Mesothelial cell of epicardium (in vitro differentiated cells): ENCODE measurements at regions not wholly inside any gene's neighbourhood (a gene's known extent, or its start where the extent isn't known, plus 50 kb on each side); places are given as distances from the start of the nearest gene placed in this dataset.
A peak's percentile ranks its signal among the peaks of the same experiment; 100 is the strongest.

ENCODE experiments used
- DNase-seq, 2 experiments: peaks; one replicate each; pipeline ENCODE4 v3.0.0; 2021; ENCODE audit warnings: low spot score in 2 of 2; ENCODE audit not compliant: unreplicated experiment in 2 of 2
- H3K27ac Mint-ChIP-seq: 2 replicates; pipeline ENCODE4 v1.8.0; 2021; ENCODE audit warnings: mixed read lengths
- H3K27me3 Mint-ChIP-seq: 2 replicates; pipeline ENCODE4 v1.8.0; 2021; ENCODE audit warnings: low read depth, mixed read lengths
- H3K36me3 Mint-ChIP-seq: 2 replicates; pipeline ENCODE4 v1.8.0; 2021; ENCODE audit warnings: mixed read lengths
- H3K4me1 Mint-ChIP-seq: 2 replicates; pipeline ENCODE4 v1.8.0; 2021; ENCODE audit warnings: mixed read lengths
- H3K4me3 Mint-ChIP-seq: 2 replicates; pipeline ENCODE4 v1.8.0; 2021; ENCODE audit warnings: mild to moderate bottlenecking, moderate library complexity, mixed read lengths
- H3K9me3 Mint-ChIP-seq: 2 replicates; pipeline ENCODE4 v1.8.0; 2021; ENCODE audit warnings: mixed read lengths
- TF ChIP-seq, protein P1 (sequence below): fragments of 200-600 bp; sonication (generic); IDR thresholded peaks from one replicate; pipeline ENCODE4 v1.5.0; 2021; ENCODE audit warnings: antibody characterized with exemption; ENCODE audit not compliant: unreplicated experiment

DNA sequence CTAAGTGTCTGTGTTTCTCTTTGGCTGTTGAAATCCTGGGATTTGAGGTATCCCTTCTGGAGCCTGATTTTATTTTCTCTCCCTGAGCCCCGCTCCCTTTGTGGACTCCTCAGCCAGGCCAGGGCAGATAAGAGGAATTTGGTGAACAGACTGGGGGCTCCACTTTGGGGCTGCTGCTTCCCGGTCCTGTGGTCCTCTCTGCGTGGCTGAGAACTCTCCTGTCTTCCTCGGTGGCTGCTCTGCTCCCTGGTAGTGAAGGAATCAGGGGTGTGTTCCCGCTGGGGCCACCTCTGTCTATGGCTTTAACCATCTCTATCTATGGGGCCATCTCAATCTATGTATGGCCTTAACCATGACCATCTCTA is 71.7 kb upstream of the SH3PXD2B start:
- TF ChIP-seq, protein P1, sequence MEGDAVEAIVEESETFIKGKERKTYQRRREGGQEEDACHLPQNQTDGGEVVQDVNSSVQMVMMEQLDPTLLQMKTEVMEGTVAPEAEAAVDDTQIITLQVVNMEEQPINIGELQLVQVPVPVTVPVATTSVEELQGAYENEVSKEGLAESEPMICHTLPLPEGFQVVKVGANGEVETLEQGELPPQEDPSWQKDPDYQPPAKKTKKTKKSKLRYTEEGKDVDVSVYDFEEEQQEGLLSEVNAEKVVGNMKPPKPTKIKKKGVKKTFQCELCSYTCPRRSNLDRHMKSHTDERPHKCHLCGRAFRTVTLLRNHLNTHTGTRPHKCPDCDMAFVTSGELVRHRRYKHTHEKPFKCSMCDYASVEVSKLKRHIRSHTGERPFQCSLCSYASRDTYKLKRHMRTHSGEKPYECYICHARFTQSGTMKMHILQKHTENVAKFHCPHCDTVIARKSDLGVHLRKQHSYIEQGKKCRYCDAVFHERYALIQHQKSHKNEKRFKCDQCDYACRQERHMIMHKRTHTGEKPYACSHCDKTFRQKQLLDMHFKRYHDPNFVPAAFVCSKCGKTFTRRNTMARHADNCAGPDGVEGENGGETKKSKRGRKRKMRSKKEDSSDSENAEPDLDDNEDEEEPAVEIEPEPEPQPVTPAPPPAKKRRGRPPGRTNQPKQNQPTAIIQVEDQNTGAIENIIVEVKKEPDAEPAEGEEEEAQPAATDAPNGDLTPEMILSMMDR, result no peak
- H3K4me3 Mint-ChIP-seq, result no peak overlapping the region
- H3K27ac Mint-ChIP-seq, result no peak overlapping the region
- DNase-seq, result peak in 1 of 2 experiments; percentile 9
- H3K27me3 Mint-ChIP-seq, result peaks cover 15% of the 10 kb centered on the region
- H3K36me3 Mint-ChIP-seq, result no peaks in the 10 kb centered on the region
- peaks cover 20% of the 10 kb centered on the region for H3K9me3 Mint-ChIP-seq
- peaks cover 1% of the 10 kb centered on the region for H3K4me1 Mint-ChIP-seq

DNA sequence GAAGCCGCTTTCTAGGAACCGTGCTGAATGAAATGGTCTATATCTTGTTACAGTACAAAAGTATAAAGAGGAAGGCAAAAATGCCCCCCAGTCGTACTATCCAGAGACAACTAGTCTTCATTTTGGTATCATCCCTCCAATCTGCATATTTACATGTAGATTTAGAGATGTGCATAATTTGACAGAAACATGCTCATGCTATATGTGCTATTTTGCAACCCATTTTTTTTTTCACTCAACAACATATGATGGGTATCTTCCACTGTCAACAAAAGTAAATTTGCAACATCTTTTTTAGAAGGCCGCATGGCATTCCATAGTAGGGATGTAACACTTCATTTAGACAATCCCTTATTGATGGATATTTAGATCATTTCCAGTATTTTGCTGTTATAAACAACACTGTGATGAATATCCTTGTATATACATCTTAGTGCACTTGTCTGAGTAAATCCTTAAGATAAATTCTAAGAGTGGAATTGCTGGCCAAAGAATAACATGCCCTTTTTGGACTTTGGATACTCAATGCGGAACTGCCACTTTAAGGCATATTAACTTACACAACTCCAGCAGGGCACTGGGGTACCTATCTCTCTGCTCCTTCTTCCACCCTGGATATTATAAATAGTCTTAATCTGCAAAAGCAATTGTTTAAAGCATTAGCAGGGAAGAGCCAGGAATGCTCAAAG is 71.1 kb upstream of the SH3PXD2B start:
- H3K4me1 Mint-ChIP-seq, result no peaks in the 10 kb centered on the region
- no peak for DNase-seq
- no peak overlapping the region for H3K27ac Mint-ChIP-seq
- H3K4me3 Mint-ChIP-seq, result no peak overlapping the region
- H3K36me3 Mint-ChIP-seq, result no peaks in the 10 kb centered on the region
- H3K27me3 Mint-ChIP-seq, result peaks cover 15% of the 10 kb centered on the region
- peaks cover 26% of the 10 kb centered on the region for H3K9me3 Mint-ChIP-seq
- TF ChIP-seq, protein P1, result no peak

DNA sequence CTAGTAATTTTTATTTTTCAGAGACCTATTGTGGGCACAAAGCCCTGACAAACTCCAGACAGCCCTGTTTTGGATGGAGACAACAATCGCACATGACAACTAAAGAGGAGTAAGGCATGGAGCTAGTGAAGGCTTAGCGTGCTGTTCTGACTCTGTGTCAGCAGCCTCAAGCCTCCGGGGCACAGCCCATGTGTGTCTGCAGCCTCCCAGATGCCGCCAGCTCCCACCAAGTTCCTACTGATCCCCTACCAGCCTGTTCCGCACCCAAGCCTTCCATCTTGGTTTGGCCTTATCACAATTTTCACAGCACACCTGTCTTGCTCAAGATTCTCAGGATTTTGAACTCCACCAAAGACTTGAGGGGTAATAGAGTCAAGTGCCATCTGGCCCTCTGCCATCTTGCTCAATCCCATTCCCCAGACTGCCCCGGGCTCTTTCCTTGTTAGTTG is 70.3 kb upstream of the SH3PXD2B start:
- no peaks in the 10 kb centered on the region for H3K4me1 Mint-ChIP-seq
- no peak overlapping the region for H3K4me3 Mint-ChIP-seq
- H3K36me3 Mint-ChIP-seq, result no peaks in the 10 kb centered on the region
- H3K27me3 Mint-ChIP-seq, result peaks cover 15% of the 10 kb centered on the region
- peaks cover 32% of the 10 kb centered on the region for H3K9me3 Mint-ChIP-seq
- peak in 1 of 2 experiments; percentile 25 for DNase-seq
- H3K27ac Mint-ChIP-seq, result no peak overlapping the region
- TF ChIP-seq, protein P1, result no peak

DNA sequence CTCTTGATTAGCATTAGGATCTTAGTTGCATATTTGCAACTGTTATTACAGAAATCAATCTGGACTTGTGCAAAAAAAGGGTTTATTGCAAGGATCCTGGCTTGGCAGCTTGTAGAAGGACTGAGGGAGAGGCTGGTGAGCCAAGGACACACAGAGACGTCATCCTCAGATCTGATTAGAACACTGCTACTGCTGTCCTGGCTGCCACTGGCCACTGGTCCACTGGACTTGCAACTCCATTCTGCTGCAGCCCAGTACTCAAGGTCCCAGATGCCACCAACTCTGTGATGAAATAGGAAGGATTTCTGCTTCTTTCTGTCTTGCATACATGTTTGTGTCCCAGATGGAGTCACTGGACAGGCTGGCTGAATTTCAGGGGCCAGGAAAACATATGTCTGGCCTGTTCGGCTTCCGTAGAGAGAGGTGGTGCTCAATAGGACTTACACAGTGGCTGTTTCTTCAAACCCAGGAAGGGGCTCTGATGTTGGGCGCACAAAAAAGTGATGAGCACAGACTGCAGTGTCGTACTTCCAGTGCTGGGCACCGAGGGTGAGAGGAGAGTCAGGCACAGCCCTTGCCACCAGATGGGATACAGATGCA is 68.9 kb upstream of the SH3PXD2B start:
- H3K4me3 Mint-ChIP-seq, result no peak overlapping the region
- H3K9me3 Mint-ChIP-seq, result peaks cover 40% of the 10 kb centered on the region

DNA sequence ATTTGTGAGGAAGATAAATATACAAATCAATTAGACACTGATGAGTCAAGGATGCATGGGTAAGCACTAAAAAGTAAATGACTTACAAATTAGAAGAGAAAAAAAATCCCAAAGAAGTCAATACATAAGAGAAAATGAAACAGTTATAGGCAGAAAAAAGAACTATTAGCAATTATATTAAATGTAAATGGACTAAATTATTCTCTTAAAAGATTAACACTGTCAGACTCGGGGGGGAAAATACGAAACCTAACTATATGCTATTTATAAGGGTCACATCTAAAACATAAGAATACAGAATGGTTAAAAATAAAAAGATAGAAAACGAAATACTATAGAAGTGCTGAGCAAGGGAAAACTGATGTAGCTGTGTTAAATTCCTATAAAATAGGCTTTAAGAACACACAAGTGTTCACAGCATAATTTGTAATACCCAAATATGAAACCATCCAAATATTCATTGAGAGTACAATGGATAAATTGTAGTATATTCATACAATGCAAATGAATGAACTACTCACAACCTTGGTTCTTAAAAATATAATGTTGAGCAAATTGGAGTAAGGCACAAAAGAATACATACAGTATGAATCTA is 67.1 kb upstream of the SH3PXD2B start:
- H3K36me3 Mint-ChIP-seq, result no peaks in the 10 kb centered on the region
- no peaks in the 10 kb centered on the region for H3K4me1 Mint-ChIP-seq

More for the DNA sequence above, 68.9 kb upstream of the SH3PXD2B start:
- no peak for DNase-seq
- H3K36me3 Mint-ChIP-seq, result no peaks in the 10 kb centered on the region
- H3K4me1 Mint-ChIP-seq, result no peaks in the 10 kb centered on the region
- TF ChIP-seq, protein P1, result no peak
- H3K27me3 Mint-ChIP-seq, result peaks cover 13% of the 10 kb centered on the region
- no peak overlapping the region for H3K27ac Mint-ChIP-seq

More for the DNA sequence above, 67.1 kb upstream of the SH3PXD2B start:
- H3K27me3 Mint-ChIP-seq, result peaks cover 20% of the 10 kb centered on the region
- H3K4me3 Mint-ChIP-seq, result no peak overlapping the region
- H3K27ac Mint-ChIP-seq, result no peak overlapping the region
- TF ChIP-seq, protein P1, result no peak
- H3K9me3 Mint-ChIP-seq, result peaks cover 51% of the 10 kb centered on the region
- no peak for DNase-seq
